ENCODE measurements at regions not wholly inside any gene's neighbourhood (a gene's known extent, or its start where the extent isn't known, plus 50 kb on each side); places are given as distances from the start of the nearest gene placed in this dataset.

GRCh38 chr6:91080871-91081270 lies 494.0 kb upstream of the MAP3K7 start:
- H2AFZ ChIP-seq (ENCODE audit: control insufficient read depth, low read length) = no peak overlapping the region
- no peaks in the 10 kb centered on the region for H3K9me3 ChIP-seq (ENCODE audit: control insufficient read depth, low read depth, low read length)
- FAIRE-seq (no peak), DNase-seq (ENCODE audit: low read depth, low spot score) (no peak)
- TF ChIP-seq CTCF (optimal IDR thresholded peaks at IDR 0.05 in 1 of 3, IDR thresholded peaks at IDR 0.05 in 1 of 3, conservative IDR thresholded peaks at IDR 0.05 in 1 of 3; ENCODE audit: extremely low read depth in 1 of 3, insufficient read depth in 2 of 3, low read length in 3 of 3) (no peak), EZH2 (IDR thresholded peaks at IDR 0.05; ENCODE audit: low read length) (no peak)
- no peak overlapping the region for H3K4me3 ChIP-seq (ENCODE audit: control insufficient read depth in 2 of 3, extremely low read depth in 1 of 3, insufficient read depth in 2 of 3, low read depth in 1 of 3, low read length in 3 of 3)
- no peak overlapping the region for H3K4me2 ChIP-seq (ENCODE audit: control insufficient read depth, extremely low read depth, insufficient read depth, low read depth, low read length)
- dilution Hi-C loops (cut with MboI; ENCODE audit: extremely low pct_ligation_motif_present, low sequenced_read_pairs) = no loop called here
- H3K27me3 ChIP-seq (ENCODE audit: control insufficient read depth, extremely low read depth, insufficient read depth, low read length) = no peaks in the 10 kb centered on the region
- H3K4me1 ChIP-seq (ENCODE audit: control insufficient read depth, extremely low read depth, insufficient read depth, low read length) = no peaks in the 10 kb centered on the region
- H3K9ac ChIP-seq (ENCODE audit: control insufficient read depth, extremely low read depth, insufficient read depth, low read length) = no peak overlapping the region
- no peaks in the 10 kb centered on the region for H4K20me1 ChIP-seq (ENCODE audit: control insufficient read depth, extremely low read depth, insufficient read depth, low read length)
- H3K9me1 ChIP-seq (ENCODE audit: control insufficient read depth, extremely low read depth, insufficient read depth, low read length) = no peaks in the 10 kb centered on the region
- H3K79me2 ChIP-seq (ENCODE audit: control insufficient read depth, insufficient read depth, low read length) = no peaks in the 10 kb centered on the region
- H3K27ac ChIP-seq (ENCODE audit: control insufficient read depth, insufficient read depth, low read length) = no peak overlapping the region
- H3K36me3 ChIP-seq (ENCODE audit: control insufficient read depth in 2 of 2, extremely low read depth in 1 of 2, insufficient read depth in 2 of 2, low read length in 2 of 2) = no peaks in the 10 kb centered on the region

- Histone ChIP-seq H3K9me1 (ENCODE audit: control insufficient read depth, extremely low read depth, insufficient read depth, low read length) (no peaks in the 10 kb centered on the region), H3K27me3 (ENCODE audit: control insufficient read depth, extremely low read depth, insufficient read depth, low read length) (no peaks in the 10 kb centered on the region), H3K36me3 (ENCODE audit: control insufficient read depth in 2 of 2, extremely low read depth in 1 of 2, insufficient read depth in 2 of 2, low read length in 2 of 2) (no peaks in the 10 kb centered on the region), H3K9ac (ENCODE audit: control insufficient read depth, extremely low read depth, insufficient read depth, low read length) (no peak overlapping the region), H3K4me2 (ENCODE audit: control insufficient read depth, extremely low read depth, insufficient read depth, low read depth, low read length) (no peak overlapping the region), H4K20me1 (ENCODE audit: control insufficient read depth, extremely low read depth, insufficient read depth, low read length) (no peaks in the 10 kb centered on the region), H3K27ac (ENCODE audit: control insufficient read depth, insufficient read depth, low read length) (no peak overlapping the region), H2AFZ (ENCODE audit: control insufficient read depth, low read length) (no peak overlapping the region), H3K9me3 (ENCODE audit: control insufficient read depth, low read depth, low read length) (no peaks in the 10 kb centered on the region), H3K79me2 (ENCODE audit: control insufficient read depth, insufficient read depth, low read length) (no peaks in the 10 kb centered on the region), H3K4me3 (ENCODE audit: control insufficient read depth in 2 of 3, extremely low read depth in 1 of 3, insufficient read depth in 2 of 3, low read depth in 1 of 3, low read length in 3 of 3) (no peak overlapping the region), H3K4me1 (ENCODE audit: control insufficient read depth, extremely low read depth, insufficient read depth, low read length) (no peaks in the 10 kb centered on the region)
- dilution Hi-C loops (cut with MboI; ENCODE audit: extremely low pct_ligation_motif_present, low sequenced_read_pairs) = no loop called here
- TF ChIP-seq CTCF (optimal IDR thresholded peaks at IDR 0.05 in 1 of 3, IDR thresholded peaks at IDR 0.05 in 1 of 3, conservative IDR thresholded peaks at IDR 0.05 in 1 of 3; ENCODE audit: extremely low read depth in 1 of 3, insufficient read depth in 2 of 3, low read length in 3 of 3) = no peak
- no peak for TF ChIP-seq EZH2 (IDR thresholded peaks at IDR 0.05; ENCODE audit: low read length)
- FAIRE-seq = no peak
- DNase-seq (ENCODE audit: low read depth, low spot score) = no peak
Observed at GRCh38 chr6:91079969-91080368, 493.1 kb upstream of the MAP3K7 start.

All from keratinocyte (primary cell).